ENCODE measurements at regions not wholly inside any gene's neighbourhood (a gene's known extent, or its start where the extent isn't known, plus 50 kb on each side); places are given as distances from the start of the nearest gene placed in this dataset.

- TF ChIP-seq YY1 (IDR thresholded peaks at IDR 0.05; ENCODE audit: low read depth) (no peak), REST (IDR thresholded peaks at IDR 0.05; ENCODE audit: low read depth) (no peak), USF1 (IDR thresholded peaks at IDR 0.05) (no peak), EP300 (IDR thresholded peaks at IDR 0.05; ENCODE audit: borderline replicate concordance) (no peak), TAF1 (IDR thresholded peaks at IDR 0.05; ENCODE audit: low read depth) (no peak), MAX (IDR thresholded peaks at IDR 0.05) (no peak), ZBTB7A (IDR thresholded peaks at IDR 0.05; ENCODE audit: low read depth) (no peak), CEBPB (IDR thresholded peaks at IDR 0.05) (no peak), RAD21 (IDR thresholded peaks at IDR 0.05; ENCODE audit: low read depth) (no peak)
These were observed 570.9 kb upstream of the GRIN3A start for GRCh38 chr9:102309379-102309778.

All from Ishikawa (cell line).